ENCODE measurements at regions not wholly inside any gene's neighbourhood (a gene's known extent, or its start where the extent isn't known, plus 50 kb on each side); places are given as distances from the start of the nearest gene placed in this dataset.

DNA sequence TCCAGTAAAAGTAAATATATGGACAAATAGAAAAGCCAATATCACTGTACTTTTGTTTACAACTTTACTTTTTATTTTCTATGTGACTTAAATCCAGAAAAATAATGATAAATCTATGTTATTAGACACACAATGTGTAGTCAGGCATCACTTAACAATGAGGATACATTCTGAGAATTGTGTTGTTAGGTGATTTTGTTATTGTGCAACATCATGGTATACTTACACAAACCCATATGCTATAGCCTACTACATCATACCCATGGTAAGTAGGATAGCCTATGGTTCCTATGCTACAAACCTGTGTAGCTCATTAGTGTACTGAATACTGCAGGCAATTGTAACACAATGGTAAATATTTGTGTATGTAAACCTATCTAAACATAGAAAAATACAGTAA is 781.7 kb upstream of the GHITM start:
- no peak overlapping the region for H2AFZ ChIP-seq (ENCODE audit: low read length)
- no peaks in the 10 kb centered on the region for H3K79me2 ChIP-seq (ENCODE audit: insufficient read depth, low read length)
- no peaks in the 10 kb centered on the region for H3K9me2 ChIP-seq (ENCODE audit: low read depth, low read length)
- H3K4me1 ChIP-seq (ENCODE audit: insufficient read depth, low read length, severe bottlenecking): no peaks in the 10 kb centered on the region
- no peaks in the 10 kb centered on the region for H3F3A ChIP-seq (ENCODE audit: insufficient read depth, low read length)
- no peak overlapping the region for H3K9ac ChIP-seq (ENCODE audit: low read length)
- no peak overlapping the region for H3K27ac ChIP-seq (ENCODE audit: low read depth, low read length, poor library complexity, severe bottlenecking)
- no peaks in the 10 kb centered on the region for H3K27me3 ChIP-seq (ENCODE audit: insufficient read depth, low read length)
- no peak overlapping the region for H3K4me3 ChIP-seq (ENCODE audit: low read depth, low read length, poor library complexity, severe bottlenecking)
- TF ChIP-seq EZH2 (IDR thresholded peaks at IDR 0.05; ENCODE audit: borderline replicate concordance, low read length): no peak
- TF ChIP-seq CTCF (IDR thresholded peaks at IDR 0.05; ENCODE audit: low read length): no peak
- H3K4me2 ChIP-seq (ENCODE audit: low read length): no peak overlapping the region
- no peaks in the 10 kb centered on the region for H4K20me1 ChIP-seq (ENCODE audit: insufficient read depth, low read length)
- no peaks in the 10 kb centered on the region for H3K36me3 ChIP-seq (ENCODE audit: insufficient read depth, low read length)
- no peaks in the 10 kb centered on the region; the same call in 1 of the 2 replicates for H3K9me3 ChIP-seq (ENCODE audit: low read length)

DNA sequence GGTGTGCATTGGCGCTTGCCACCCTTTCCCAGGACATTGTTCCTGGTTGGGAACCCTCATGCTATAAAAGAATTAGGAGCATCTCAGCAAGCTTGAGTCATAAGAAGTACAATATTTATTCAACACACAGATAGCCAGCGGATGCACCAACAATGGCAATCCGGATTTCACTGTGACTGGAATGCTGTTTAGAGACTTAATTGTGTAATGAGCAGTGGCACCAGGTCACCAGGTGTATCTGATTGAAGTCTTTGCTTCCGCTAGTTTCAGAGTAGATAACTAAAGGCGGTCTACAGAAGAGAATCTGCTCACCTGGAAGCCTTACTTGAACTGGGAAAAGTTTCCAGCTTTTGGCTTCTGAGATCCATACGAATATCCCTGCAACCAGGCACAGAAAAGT is 772.3 kb upstream of the GHITM start:
- H3K9me3 ChIP-seq (ENCODE audit: low read length): no peaks in the 10 kb centered on the region
- TF ChIP-seq EZH2 (IDR thresholded peaks at IDR 0.05; ENCODE audit: borderline replicate concordance, low read length) (no peak), CTCF (IDR thresholded peaks at IDR 0.05; ENCODE audit: low read length) (no peak)
- H3K79me2 ChIP-seq (ENCODE audit: insufficient read depth, low read length): no peaks in the 10 kb centered on the region
- no peak overlapping the region for H3K4me2 ChIP-seq (ENCODE audit: low read length)
- H3K4me1 ChIP-seq (ENCODE audit: insufficient read depth, low read length, severe bottlenecking): no peaks in the 10 kb centered on the region
- H3K27me3 ChIP-seq (ENCODE audit: insufficient read depth, low read length): no peaks in the 10 kb centered on the region
- no peaks in the 10 kb centered on the region for H3K9me2 ChIP-seq (ENCODE audit: low read depth, low read length)
- no peak overlapping the region for H2AFZ ChIP-seq (ENCODE audit: low read length)
- H3K27ac ChIP-seq (ENCODE audit: low read depth, low read length, poor library complexity, severe bottlenecking): no peak overlapping the region
- H4K20me1 ChIP-seq (ENCODE audit: insufficient read depth, low read length): no peaks in the 10 kb centered on the region
- H3F3A ChIP-seq (ENCODE audit: insufficient read depth, low read length): no peaks in the 10 kb centered on the region
- H3K9ac ChIP-seq (ENCODE audit: low read length): no peak overlapping the region
- H3K4me3 ChIP-seq (ENCODE audit: low read depth, low read length, poor library complexity, severe bottlenecking): no peak overlapping the region
- H3K36me3 ChIP-seq (ENCODE audit: insufficient read depth, low read length): no peaks in the 10 kb centered on the region

- Histone ChIP-seq H3K79me2 (ENCODE audit: insufficient read depth, low read length) (no peaks in the 10 kb centered on the region), H3K27me3 (ENCODE audit: insufficient read depth, low read length) (no peaks in the 10 kb centered on the region)
- no peak for TF ChIP-seq EZH2 (IDR thresholded peaks at IDR 0.05; ENCODE audit: borderline replicate concordance, low read length)
- TF ChIP-seq CTCF (IDR thresholded peaks at IDR 0.05; ENCODE audit: low read length): no peak
These were observed 767.4 kb upstream of the GHITM start for GRCh38 chr10:83371696-83372490.

More at GRCh38 chr10:83371696-83372490, 767.4 kb upstream of the GHITM start:
- Histone ChIP-seq H3K4me1 (ENCODE audit: insufficient read depth, low read length, severe bottlenecking) (no peaks in the 10 kb centered on the region), H3K4me2 (ENCODE audit: low read length) (no peak overlapping the region), H3K9me2 (ENCODE audit: low read depth, low read length) (no peaks in the 10 kb centered on the region), H3K9me3 (ENCODE audit: low read length) (no peaks in the 10 kb centered on the region), H3K4me3 (ENCODE audit: low read depth, low read length, poor library complexity, severe bottlenecking) (no peak overlapping the region), H4K20me1 (ENCODE audit: insufficient read depth, low read length) (no peaks in the 10 kb centered on the region), H3K36me3 (ENCODE audit: insufficient read depth, low read length) (no peaks in the 10 kb centered on the region), H3F3A (ENCODE audit: insufficient read depth, low read length) (no peaks in the 10 kb centered on the region), H2AFZ (ENCODE audit: low read length) (no peak overlapping the region), H3K9ac (ENCODE audit: low read length) (no peak overlapping the region), H3K27ac (ENCODE audit: low read depth, low read length, poor library complexity, severe bottlenecking) (no peak overlapping the region)

Measured in OCI-LY1 (cell line).